B cell (primary cell): ENCODE measurements at regions not wholly inside any gene's neighbourhood (a gene's known extent, or its start where the extent isn't known, plus 50 kb on each side); places are given as distances from the start of the nearest gene placed in this dataset.

Experiments used
- ATAC-seq: fragments of 200-7000 bp; cut with Tn5 transposase; one replicate; pipeline ENCODE4 v1.10.0; 2021; ENCODE audit warnings: low read depth, mild to moderate bottlenecking, moderate number of reproducible peaks, moderate library complexity
- CTCF ChIA-PET: fragments of 350-600 bp; sonication (Branson Sonifier 250); formaldehyde crosslinking; loops from one replicate; lab custom pipeline; 2021; ENCODE audit warnings: antibody characterized with exemption, inconsistent platforms; lab: Charles Lee
- POLR2A ChIA-PET: fragments of 350-600 bp; sonication (Branson Sonifier 250); formaldehyde crosslinking; loops from one replicate; lab custom pipeline; 2021; ENCODE audit warnings: antibody characterized with exemption; lab: Charles Lee
- DNase-seq: peaks from one replicate; pipeline ENCODE4 v3.0.0; 2013
- H2AFZ ChIP-seq: 2 replicates; pipeline ENCODE4 v1.6.1; 2012; ENCODE audit warnings: mild to moderate bottlenecking, low read depth, low read length; ENCODE audit not compliant: insufficient read depth, poor library complexity, severe bottlenecking
- H3K27ac ChIP-seq, 2 donors: 1 replicate in 1 of 2; 2 replicates in 1 of 2; pipeline ENCODE4 v1.5.1; 2012 to 2013; ENCODE audit warnings: low read length in 2 of 2, mild to moderate bottlenecking in 2 of 2, moderate library complexity in 1 of 2
- H3K27me3 ChIP-seq, 4 experiments: fragments of 200-600 bp in 1 of 4; sonication (generic) in 1 of 4; replicated peaks in 1 of 4; 1 replicate in 2 of 4; 2 replicates in 2 of 4; pipeline versions ENCODE4 v1.6.1 to v1.7.0; 2013 to 2016; ENCODE audit warnings: low read length in 3 of 4, mild to moderate bottlenecking in 2 of 4, mixed read lengths in 1 of 4, moderate library complexity in 1 of 4; ENCODE audit not compliant: insufficient read depth in 4 of 4, control insufficient read depth in 3 of 4; ENCODE audit errors: control extremely low read depth in 1 of 4
- H3K36me3 ChIP-seq, 2 experiments: replicated peaks in 1 of 2; 1 replicate in 1 of 2; 2 replicates in 1 of 2; pipeline versions ENCODE4 v1.6.1 to v1.7.1; 2013; ENCODE audit warnings: low read length in 1 of 2; ENCODE audit not compliant: insufficient read depth in 2 of 2, control insufficient read depth in 1 of 2; ENCODE audit errors: control extremely low read depth in 1 of 2, extremely low read depth in 1 of 2
- H3K4me1 ChIP-seq, 2 donors: fragments of 200-600 bp in 1 of 2; sonication (generic) in 1 of 2; 1 replicate in 1 of 2; 2 replicates in 1 of 2; pipeline versions ENCODE4 v1.5.1 to v1.6.1; 2013 to 2017; ENCODE audit warnings: low read length in 2 of 2; ENCODE audit not compliant: control insufficient read depth in 2 of 2, insufficient read depth in 2 of 2
- H3K4me2 ChIP-seq: replicated peaks from 2 replicates; pipeline ENCODE3; 2012; ENCODE audit warnings: mild to moderate bottlenecking, low read depth, low read length; ENCODE audit not compliant: poor library complexity, severe bottlenecking
- H3K4me3 ChIP-seq, 5 experiments: fragments of 200-600 bp in 1 of 5; sonication (generic) in 1 of 5; 1 replicate in 3 of 5; 2 replicates in 2 of 5; pipeline versions ENCODE4 v1.5.1 to v1.7.0; 2011 to 2016; ENCODE audit warnings: low read length in 4 of 5, mild to moderate bottlenecking in 4 of 5, low read depth in 2 of 5, control low read depth in 1 of 5, moderate library complexity in 1 of 5; ENCODE audit not compliant: insufficient read depth in 1 of 5; ENCODE audit errors: control extremely low read depth in 1 of 5, extremely low read depth in 1 of 5
- H3K79me2 ChIP-seq: fragments of 200-600 bp; sonication (generic); one replicate; pipeline ENCODE4 v1.6.0; 2016; ENCODE audit warnings: low read length; ENCODE audit not compliant: control insufficient read depth, insufficient read depth
- H3K9ac ChIP-seq: fragments of 200-600 bp; sonication (generic); 2 replicates; pipeline ENCODE4 v1.6.1; 2017; ENCODE audit warnings: mild to moderate bottlenecking, low read length, moderate library complexity
- H3K9me3 ChIP-seq, 3 donors: one replicate each; pipeline versions ENCODE4 v1.6.1 to v1.7.1; 2013; ENCODE audit warnings: low read length in 2 of 3; ENCODE audit not compliant: control insufficient read depth in 2 of 3, insufficient read depth in 1 of 3; ENCODE audit errors: control extremely low read depth in 1 of 3
- H4K20me1 ChIP-seq: 2 replicates; pipeline ENCODE4 v1.6.0; 2012; ENCODE audit warnings: mild to moderate bottlenecking, low read length; ENCODE audit not compliant: insufficient read depth, control insufficient read depth, poor library complexity, severe bottlenecking
- H3K27ac Mint-ChIP-seq: one replicate; pipeline ENCODE4 v1.8.0; 2021; ENCODE audit warnings: mixed read lengths
- H3K27me3 Mint-ChIP-seq: one replicate; pipeline ENCODE4 v1.8.0; 2021; ENCODE audit warnings: mixed read lengths
- H3K4me1 Mint-ChIP-seq: one replicate; pipeline ENCODE4 v1.8.0; 2021; ENCODE audit warnings: mixed read lengths
- H3K4me3 Mint-ChIP-seq: one replicate; pipeline ENCODE4 v1.8.0; 2021; ENCODE audit warnings: mixed read lengths
- H3K9me3 Mint-ChIP-seq: one replicate; pipeline ENCODE4 v1.8.0; 2022; ENCODE audit warnings: mixed read lengths; ENCODE audit not compliant: insufficient read depth
- EZH2 ChIP-seq: IDR thresholded peaks from 2 replicates; pipeline ENCODE4 v1.6.1; 2012; ENCODE audit warnings: borderline replicate concordance, low read depth, mild to moderate bottlenecking, moderate library complexity, low read length; ENCODE audit not compliant: insufficient read depth, poor library complexity, severe bottlenecking
- WGBS: methylation state at CpG from one replicate; pipeline ENCODE4 v1.1.5; 2013; ENCODE audit warnings: missing lambda C conversion rate; ENCODE audit not compliant: insufficient coverage; 5-methylcytosine and 5-hydroxymethylcytosine counted together
- intact Hi-C: fragments of 100-400 bp; cut with micrococcal nuclease; formaldehyde crosslinking; loops from one replicate; pipeline ENCODE4 v1.10.0; 2022
- TF ChIP-seq, protein P1 (sequence below): fragments of 200-600 bp; IDR thresholded peaks from one replicate; pipeline ENCODE4 v1.8.0; 2022; ENCODE audit warnings: antibody characterized with exemption, mild to moderate bottlenecking

DNA sequence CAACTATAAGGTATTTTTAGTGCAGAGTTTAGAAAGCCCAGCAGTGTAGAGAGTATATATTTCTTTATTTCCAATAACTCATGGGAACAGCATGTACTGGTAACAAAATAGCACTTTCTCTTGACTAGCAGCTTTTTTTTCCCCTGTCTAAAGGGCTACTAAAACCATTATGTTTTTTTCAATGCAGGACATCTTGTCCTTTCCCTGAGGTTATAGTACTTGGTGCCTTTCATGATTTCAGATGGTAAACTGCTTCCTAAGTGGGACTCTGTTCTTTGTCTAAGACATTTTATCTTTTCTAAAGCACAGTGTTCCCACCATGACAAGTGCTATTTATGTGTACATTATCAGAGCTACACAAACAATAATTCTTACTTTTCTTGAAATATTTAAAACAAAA lies 122.3 kb downstream of the SLC24A2 start:
- no peaks in the 10 kb centered on the region for H3K4me1 ChIP-seq
- no peak overlapping the region for H3K27ac Mint-ChIP-seq
- H3K9me3 Mint-ChIP-seq: no peaks in the 10 kb centered on the region
- H3K4me2 ChIP-seq: no peak overlapping the region
- H3K79me2 ChIP-seq: no peaks in the 10 kb centered on the region
- DNase-seq: no peak
- CTCF ChIA-PET: no interaction called here
- H3K4me1 Mint-ChIP-seq: no peaks in the 10 kb centered on the region
- intact Hi-C loops: no loop called here
- no peak overlapping the region for H3K4me3 Mint-ChIP-seq
- H3K36me3 ChIP-seq: no peaks in the 10 kb centered on the region
- no peak overlapping the region for H2AFZ ChIP-seq
- H3K9me3 ChIP-seq: no peaks in the 10 kb centered on the region
- POLR2A ChIA-PET: no interaction called here
- no peaks in the 10 kb centered on the region for H4K20me1 ChIP-seq
- no peaks in the 10 kb centered on the region for H3K27me3 ChIP-seq
- no peak overlapping the region for H3K4me3 ChIP-seq
- H3K27ac ChIP-seq: no peak overlapping the region
- no peak for ATAC-seq
- H3K27me3 Mint-ChIP-seq: peaks cover 6% of the 10 kb centered on the region
- TF ChIP-seq EZH2: no peak
- TF ChIP-seq, protein P1, sequence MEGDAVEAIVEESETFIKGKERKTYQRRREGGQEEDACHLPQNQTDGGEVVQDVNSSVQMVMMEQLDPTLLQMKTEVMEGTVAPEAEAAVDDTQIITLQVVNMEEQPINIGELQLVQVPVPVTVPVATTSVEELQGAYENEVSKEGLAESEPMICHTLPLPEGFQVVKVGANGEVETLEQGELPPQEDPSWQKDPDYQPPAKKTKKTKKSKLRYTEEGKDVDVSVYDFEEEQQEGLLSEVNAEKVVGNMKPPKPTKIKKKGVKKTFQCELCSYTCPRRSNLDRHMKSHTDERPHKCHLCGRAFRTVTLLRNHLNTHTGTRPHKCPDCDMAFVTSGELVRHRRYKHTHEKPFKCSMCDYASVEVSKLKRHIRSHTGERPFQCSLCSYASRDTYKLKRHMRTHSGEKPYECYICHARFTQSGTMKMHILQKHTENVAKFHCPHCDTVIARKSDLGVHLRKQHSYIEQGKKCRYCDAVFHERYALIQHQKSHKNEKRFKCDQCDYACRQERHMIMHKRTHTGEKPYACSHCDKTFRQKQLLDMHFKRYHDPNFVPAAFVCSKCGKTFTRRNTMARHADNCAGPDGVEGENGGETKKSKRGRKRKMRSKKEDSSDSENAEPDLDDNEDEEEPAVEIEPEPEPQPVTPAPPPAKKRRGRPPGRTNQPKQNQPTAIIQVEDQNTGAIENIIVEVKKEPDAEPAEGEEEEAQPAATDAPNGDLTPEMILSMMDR: no peak
- no peak overlapping the region for H3K9ac ChIP-seq

DNA sequence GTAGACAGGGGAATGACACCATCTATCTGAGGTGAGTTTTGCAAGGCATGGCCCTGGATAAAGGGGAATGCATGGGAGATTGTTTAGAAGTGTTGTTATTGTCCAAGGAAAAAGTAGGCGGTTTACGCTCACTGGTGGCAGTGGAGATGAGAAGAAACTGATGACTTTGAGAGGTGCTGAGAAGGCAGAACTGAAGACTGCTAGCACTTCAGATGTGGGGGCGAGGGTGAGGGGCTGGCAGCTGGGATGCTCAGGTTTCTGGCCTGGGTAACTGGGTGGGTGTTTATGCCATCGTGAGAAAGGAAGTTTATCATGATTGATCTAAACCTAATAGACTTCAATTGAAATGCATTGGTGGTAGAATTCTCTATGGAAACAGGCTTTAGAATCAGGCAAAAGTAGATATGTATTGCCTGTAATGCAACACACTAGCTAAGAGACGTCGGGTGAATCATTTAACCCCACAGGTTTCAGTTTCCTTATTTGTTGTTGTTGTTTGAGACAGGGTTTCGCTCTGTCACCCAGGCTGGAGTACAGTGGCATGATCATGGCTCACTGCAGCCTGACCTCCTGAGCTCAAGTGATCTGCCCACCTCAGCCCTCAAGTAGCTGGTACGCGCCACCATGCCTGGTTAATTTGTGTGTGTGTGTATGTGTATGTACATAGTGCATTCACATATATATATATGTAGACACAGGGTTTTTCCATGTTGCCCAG lies 123.5 kb downstream of the SLC24A2 start:
- no peaks in the 10 kb centered on the region for H3K36me3 ChIP-seq
- no peaks in the 10 kb centered on the region for H4K20me1 ChIP-seq
- DNase-seq: no peak
- CTCF ChIA-PET: no interaction called here
- H3K4me1 ChIP-seq: no peaks in the 10 kb centered on the region
- no peak overlapping the region for H3K4me2 ChIP-seq
- Mint-ChIP-seq H3K27me3 (peaks cover 6% of the 10 kb centered on the region), H3K27ac (no peak overlapping the region), H3K4me1 (no peaks in the 10 kb centered on the region), H3K9me3 (no peaks in the 10 kb centered on the region), H3K4me3 (no peak overlapping the region)
- H2AFZ ChIP-seq: no peak overlapping the region
- no peaks in the 10 kb centered on the region for H3K9me3 ChIP-seq
- 90% methylated on average over 3 of the region's 9 CpGs for WGBS
- TF ChIP-seq EZH2: no peak
- TF ChIP-seq, protein P1: no peak
- H3K4me3 ChIP-seq: no peak overlapping the region
- intact Hi-C loops: no loop called here
- no peak overlapping the region for H3K9ac ChIP-seq
- H3K27me3 ChIP-seq: no peaks in the 10 kb centered on the region
- H3K27ac ChIP-seq: no peak overlapping the region
- H3K79me2 ChIP-seq: no peaks in the 10 kb centered on the region
- POLR2A ChIA-PET: no interaction called here
- ATAC-seq: no peak
